HepG2 (cell line): ENCODE measurements at regions not wholly inside any gene's neighbourhood (a gene's known extent, or its start where the extent isn't known, plus 50 kb on each side); places are given as distances from the start of the nearest gene placed in this dataset.

Source experiments
- ATAC-seq: fragments of 200-7000 bp; cut with Tn5 transposase; 3 replicates; pipeline ENCODE4 v1.9.1; 2020; ENCODE audit warnings: mild to moderate bottlenecking, moderate library complexity
- BruUV-seq: library from RNA; stranded (reverse); fragments of 400-500 nt; replicated peaks from 2 replicates; lab custom pipeline; 2021; lab: Mats Ljungman, UMichigan
- CTCF ChIA-PET: fragments of 300-600 bp; formaldehyde crosslinking; extraction: SDS; loops from one replicate; lab custom pipeline; 2021; ENCODE audit warnings: low total read pairs, inconsistent platforms, low intra/inter-chr PET ratio; lab: Yijun Ruan, JAX
- POLR2A ChIA-PET: fragments of 350-600 bp; sonication (Branson Sonifier 250); formaldehyde crosslinking; loops from one replicate; lab custom pipeline; 2020; ENCODE audit warnings: antibody characterized with exemption, inconsistent platforms; lab: Yijun Ruan, JAX
- DNase-seq: peaks from one replicate; pipeline ENCODE4 v3.0.0-alpha.2; 2015; ENCODE audit warnings: low spot score
- FAIRE-seq: peaks from 3 replicates; lab custom pipeline; 2011; peaks lifted over from hg19 to GRCh38; lab: Jason Lieb, UNC
- H2AFZ ChIP-seq: one replicate; pipeline ENCODE4 v1.6.1; 2011; ENCODE audit warnings: low read length, inconsistent platforms
- H3K27ac ChIP-seq: fragments of 300-600 bp; 3 replicates; pipeline ENCODE4 v1.8.0; 2011; ENCODE audit warnings: mixed run types, mild to moderate bottlenecking, mixed read lengths, low read length, inconsistent platforms; ENCODE audit not compliant: insufficient read depth; ENCODE audit errors: extremely low read length
- H3K27me3 ChIP-seq, 2 experiments: fragments of 200-600 bp in 1 of 2; 2 replicates in 1 of 2; 3 replicates in 1 of 2; pipeline versions ENCODE4 v1.6.0 to v1.8.0; 2011; ENCODE audit warnings: low read length in 2 of 2, mild to moderate bottlenecking in 2 of 2, moderate library complexity in 2 of 2, inconsistent platforms in 1 of 2; ENCODE audit not compliant: insufficient read depth in 2 of 2, control insufficient read depth in 1 of 2
- H3K36me3 ChIP-seq, 2 experiments: fragments of 200-600 bp in 1 of 2; replicated peaks in 1 of 2; 2 replicates in 1 of 2; 3 replicates in 1 of 2; pipeline versions ENCODE4 v1.5.1 to v1.8.0; 2011; ENCODE audit warnings: low read length in 2 of 2, inconsistent platforms in 1 of 2; ENCODE audit not compliant: insufficient read depth in 2 of 2, control insufficient read depth in 1 of 2
- H3K4me1 ChIP-seq: 2 replicates; pipeline ENCODE4 v1.5.1; 2012; ENCODE audit warnings: low read length, inconsistent platforms; ENCODE audit not compliant: insufficient read depth
- H3K4me2 ChIP-seq: 2 replicates; pipeline ENCODE4 v1.6.0; 2011; ENCODE audit warnings: low read depth, low read length, inconsistent platforms
- H3K4me3 ChIP-seq, 3 experiments: fragments of 200-600 bp in 1 of 3; sonication (generic), shearing (Covaris generic) in 1 of 3; replicated peaks in 1 of 3; 2 replicates each; pipeline ENCODE4 v1.5.1; 2011 to 2016; ENCODE audit warnings: low read length in 3 of 3, inconsistent platforms in 2 of 3, low read depth in 2 of 3, mild to moderate bottlenecking in 2 of 3, control low read depth in 1 of 3, mixed read lengths in 1 of 3; ENCODE audit not compliant: insufficient read depth in 1 of 3
- H3K79me2 ChIP-seq: one replicate; pipeline ENCODE4 v1.6.1; 2011; ENCODE audit warnings: low read length, inconsistent platforms; ENCODE audit not compliant: insufficient read depth
- H3K9ac ChIP-seq: 2 replicates; pipeline ENCODE4 v1.6.0; 2011; ENCODE audit warnings: mild to moderate bottlenecking, low read depth, low read length, inconsistent platforms; ENCODE audit not compliant: insufficient read depth
- H3K9me3 ChIP-seq: 2 replicates; pipeline ENCODE4 v1.5.1; 2012; ENCODE audit warnings: mild to moderate bottlenecking, low read length
- H4K20me1 ChIP-seq: 2 replicates; pipeline ENCODE4 v1.6.0; 2011; ENCODE audit warnings: inconsistent platforms, mild to moderate bottlenecking, low read length, moderate library complexity; ENCODE audit not compliant: insufficient read depth
- SAFB2 ChIP-seq: sonication (generic); formaldehyde crosslinking; IDR thresholded peaks from 2 replicates; pipeline ENCODE4 v1.5.1; 2020; ENCODE audit warnings: missing genetic modification reagents, low read depth, mild to moderate bottlenecking, borderline replicate concordance
- ZFP82 ChIP-seq: sonication (generic); formaldehyde crosslinking; IDR thresholded peaks from 2 replicates; pipeline ENCODE4 v1.5.1; 2020; ENCODE audit warnings: mild to moderate bottlenecking, missing genetic modification reagents, borderline replicate concordance
- ZNF569 ChIP-seq: sonication (generic); formaldehyde crosslinking; IDR thresholded peaks from 2 replicates; pipeline ENCODE4 v1.5.0; 2020; ENCODE audit warnings: mild to moderate bottlenecking, missing genetic modification reagents, moderate library complexity, borderline replicate concordance
- WGBS: methylation state at CpG from one replicate; pipeline ENCODE4 v1.1.6; 2017; ENCODE audit warnings: low lambda C conversion rate; 5-methylcytosine and 5-hydroxymethylcytosine counted together
- in situ Hi-C: cut with HindIII; loops from 2 replicates; pipeline ENCODE4 v1.10.0; 2017; ENCODE audit warnings: low pct_unique_long_range_greater_than_20kb; ENCODE audit not compliant: extremely low pct_ligation_motif_present
- intact Hi-C: fragments of 100-400 bp; cut with micrococcal nuclease; formaldehyde crosslinking; loops from one replicate; pipeline ENCODE4 v1.10.0; 2022; ENCODE audit not compliant: unreplicated experiment
- TF ChIP-seq, protein P1 (sequence below): sonication (generic); formaldehyde crosslinking; IDR thresholded peaks from 2 replicates; pipeline ENCODE4 v1.4.0; 2020; ENCODE audit warnings: mild to moderate bottlenecking, missing genetic modification reagents
- TF ChIP-seq, protein P2 (sequence below): IDR thresholded peaks from 2 replicates; pipeline ENCODE4 v1.6.1; 2012; ENCODE audit warnings: inconsistent platforms
- TF ChIP-seq, protein P3 (sequence below): IDR thresholded peaks from 2 replicates; pipeline ENCODE4 v1.6.1; 2016
- TF ChIP-seq, protein P4 (sequence below): sonication (generic); formaldehyde crosslinking; conservative IDR thresholded peaks from 2 replicates; pipeline ENCODE4 v1.8.0; 2022; ENCODE audit warnings: mild to moderate bottlenecking, moderate library complexity, missing genetic modification reagents

DNA sequence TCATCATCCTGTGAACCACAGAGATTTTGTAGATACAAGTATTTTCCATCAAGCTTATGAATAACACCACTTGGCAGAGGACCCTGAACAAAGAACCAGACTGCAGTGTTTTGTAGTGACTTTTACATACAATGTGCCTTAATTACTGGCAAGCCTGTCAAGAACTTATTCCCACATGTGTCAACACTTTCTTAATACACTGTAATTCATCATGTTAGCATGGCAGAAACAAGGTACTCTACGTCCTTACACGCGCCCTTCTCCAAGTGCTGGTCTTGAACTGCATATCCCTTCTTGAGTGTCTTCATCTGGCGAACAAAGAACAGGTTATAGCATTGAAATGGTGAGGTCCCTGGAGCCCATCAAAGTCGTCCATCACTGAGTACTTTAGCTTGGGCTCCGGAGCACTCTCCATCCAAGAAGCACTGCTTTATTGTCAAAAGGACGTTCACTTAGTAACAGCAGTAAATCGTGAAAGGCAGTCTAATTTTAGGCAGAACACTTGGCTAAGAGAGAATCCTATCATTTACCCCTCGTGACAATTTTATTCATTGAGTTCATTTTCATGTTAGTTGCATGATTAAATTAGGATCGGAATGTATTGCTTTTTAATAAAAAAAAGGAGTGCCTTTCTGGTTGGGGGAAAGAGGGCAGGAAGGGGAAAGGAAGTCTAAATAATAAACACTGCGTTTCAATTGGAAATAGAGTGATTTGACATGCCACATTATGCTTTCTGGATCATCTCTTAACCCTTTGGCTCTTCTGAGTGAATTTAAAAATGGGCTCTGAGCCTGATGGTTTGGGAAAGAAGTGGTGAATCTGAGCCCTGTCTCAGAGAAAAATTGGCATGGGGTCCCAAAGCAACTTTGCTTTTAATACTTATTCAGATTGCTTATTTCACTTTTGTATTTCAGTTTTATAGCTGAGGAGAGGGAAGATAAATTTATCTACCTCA lies 376.1 kb downstream of the DLEU7 start:
- in situ Hi-C loops = no loop called here
- POLR2A ChIA-PET = no interaction called here
- no peaks in the 10 kb centered on the region for H3K36me3 ChIP-seq

More for the DNA sequence above, 376.1 kb downstream of the DLEU7 start:
- 96% methylated on average over 11 of the region's 11 CpGs for WGBS
- no peaks in the 10 kb centered on the region for H3K27me3 ChIP-seq
- H4K20me1 ChIP-seq = no peaks in the 10 kb centered on the region
- CTCF ChIA-PET = no interaction called here
- BruUV-seq = no TSS peak
- H3K79me2 ChIP-seq = no peaks in the 10 kb centered on the region
- no peak overlapping the region for H3K9ac ChIP-seq
- FAIRE-seq = no peak
- no peak for DNase-seq
- H3K4me2 ChIP-seq = no peak overlapping the region
- H3K4me1 ChIP-seq = no peaks in the 10 kb centered on the region
- no peak overlapping the region for H3K4me3 ChIP-seq
- TF ChIP-seq ZFP82 (CRISPR knock-in tag) (no peak), ZNF569 (CRISPR knock-in tag) (no peak), SAFB2 (CRISPR knock-in tag) (no peak)
- TF ChIP-seq, protein P1, sequence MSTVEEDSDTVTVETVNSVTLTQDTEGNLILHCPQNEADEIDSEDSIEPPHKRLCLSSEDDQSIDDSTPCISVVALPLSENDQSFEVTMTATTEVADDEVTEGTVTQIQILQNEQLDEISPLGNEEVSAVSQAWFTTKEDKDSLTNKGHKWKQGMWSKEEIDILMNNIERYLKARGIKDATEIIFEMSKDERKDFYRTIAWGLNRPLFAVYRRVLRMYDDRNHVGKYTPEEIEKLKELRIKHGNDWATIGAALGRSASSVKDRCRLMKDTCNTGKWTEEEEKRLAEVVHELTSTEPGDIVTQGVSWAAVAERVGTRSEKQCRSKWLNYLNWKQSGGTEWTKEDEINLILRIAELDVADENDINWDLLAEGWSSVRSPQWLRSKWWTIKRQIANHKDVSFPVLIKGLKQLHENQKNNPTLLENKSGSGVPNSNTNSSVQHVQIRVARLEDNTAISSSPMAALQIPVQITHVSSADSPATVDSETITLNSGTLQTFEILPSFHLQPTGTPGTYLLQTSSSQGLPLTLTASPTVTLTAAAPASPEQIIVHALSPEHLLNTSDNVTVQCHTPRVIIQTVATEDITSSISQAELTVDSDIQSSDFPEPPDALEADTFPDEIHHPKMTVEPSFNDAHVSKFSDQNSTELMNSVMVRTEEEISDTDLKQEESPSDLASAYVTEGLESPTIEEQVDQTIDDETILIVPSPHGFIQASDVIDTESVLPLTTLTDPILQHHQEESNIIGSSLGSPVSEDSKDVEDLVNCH (CRISPR knock-in tag) = no peak
- TF ChIP-seq, protein P2, sequence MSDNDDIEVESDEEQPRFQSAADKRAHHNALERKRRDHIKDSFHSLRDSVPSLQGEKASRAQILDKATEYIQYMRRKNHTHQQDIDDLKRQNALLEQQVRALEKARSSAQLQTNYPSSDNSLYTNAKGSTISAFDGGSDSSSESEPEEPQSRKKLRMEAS = no peak
- TF ChIP-seq, protein P3, sequence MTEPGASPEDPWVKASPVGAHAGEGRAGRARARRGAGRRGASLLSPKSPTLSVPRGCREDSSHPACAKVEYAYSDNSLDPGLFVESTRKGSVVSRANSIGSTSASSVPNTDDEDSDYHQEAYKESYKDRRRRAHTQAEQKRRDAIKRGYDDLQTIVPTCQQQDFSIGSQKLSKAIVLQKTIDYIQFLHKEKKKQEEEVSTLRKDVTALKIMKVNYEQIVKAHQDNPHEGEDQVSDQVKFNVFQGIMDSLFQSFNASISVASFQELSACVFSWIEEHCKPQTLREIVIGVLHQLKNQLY = no peak
- TF ChIP-seq, protein P4, sequence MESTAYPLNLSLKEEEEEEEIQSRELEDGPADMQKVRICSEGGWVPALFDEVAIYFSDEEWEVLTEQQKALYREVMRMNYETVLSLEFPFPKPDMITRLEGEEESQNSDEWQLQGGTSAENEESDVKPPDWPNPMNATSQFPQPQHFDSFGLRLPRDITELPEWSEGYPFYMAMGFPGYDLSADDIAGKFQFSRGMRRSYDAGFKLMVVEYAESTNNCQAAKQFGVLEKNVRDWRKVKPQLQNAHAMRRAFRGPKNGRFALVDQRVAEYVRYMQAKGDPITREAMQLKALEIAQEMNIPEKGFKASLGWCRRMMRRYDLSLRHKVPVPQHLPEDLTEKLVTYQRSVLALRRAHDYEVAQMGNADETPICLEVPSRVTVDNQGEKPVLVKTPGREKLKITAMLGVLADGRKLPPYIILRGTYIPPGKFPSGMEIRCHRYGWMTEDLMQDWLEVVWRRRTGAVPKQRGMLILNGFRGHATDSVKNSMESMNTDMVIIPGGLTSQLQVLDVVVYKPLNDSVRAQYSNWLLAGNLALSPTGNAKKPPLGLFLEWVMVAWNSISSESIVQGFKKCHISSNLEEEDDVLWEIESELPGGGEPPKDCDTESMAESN (CRISPR knock-in tag) = no peak
- intact Hi-C loops = no loop called here
- no peaks in the 10 kb centered on the region for H3K9me3 ChIP-seq
- no peak for ATAC-seq
- H2AFZ ChIP-seq = no peak overlapping the region
- H3K27ac ChIP-seq = no peak overlapping the region
